ENCODE measurements at regions not wholly inside any gene's neighbourhood (a gene's known extent, or its start where the extent isn't known, plus 50 kb on each side); places are given as distances from the start of the nearest gene placed in this dataset.

DNA sequence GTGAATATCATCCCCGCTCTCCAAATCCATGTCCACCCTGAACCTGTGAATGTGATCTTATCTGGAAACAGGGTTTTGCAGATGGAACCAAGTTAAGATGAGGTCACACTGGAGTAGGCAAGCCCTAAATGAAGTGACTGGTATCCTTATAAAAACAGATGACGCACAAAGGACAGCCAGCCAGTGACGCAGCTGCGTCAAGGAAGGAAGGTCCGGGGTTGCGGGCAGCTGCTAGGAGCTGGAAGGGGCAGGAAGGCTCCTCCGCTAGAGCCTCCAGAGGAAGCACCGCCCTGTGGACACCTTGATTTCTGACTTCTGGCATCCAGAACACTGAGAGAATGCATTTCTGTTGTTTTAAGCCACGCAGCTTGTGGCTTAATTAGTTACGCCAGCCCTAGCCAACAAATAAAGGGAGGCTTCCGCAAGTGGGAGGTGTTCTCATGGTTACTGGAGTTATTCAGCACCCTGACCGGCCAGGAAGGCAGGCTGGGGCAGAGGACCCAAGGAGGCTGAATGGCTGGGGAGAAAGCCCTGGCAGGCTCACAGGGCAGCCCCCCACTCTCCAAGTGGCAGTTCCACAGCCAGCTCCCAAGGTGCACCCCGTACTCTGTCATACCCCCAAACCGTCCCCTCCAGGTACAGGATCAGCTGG, 127.6 kb upstream of the NCOR2 start:
- Histone ChIP-seq H3K27me3 (ENCODE audit: control insufficient read depth, insufficient read depth) (no peaks in the 10 kb centered on the region), H3K4me1 (ENCODE audit: control insufficient read depth, insufficient read depth, low read length) (peaks cover 2% of the 10 kb centered on the region), H3K27ac (ENCODE audit: low read length) (peak overlapping the region; percentile 84), H3K9me3 (ENCODE audit: control insufficient read depth, low read length) (no peaks in the 10 kb centered on the region), H3K4me3 (ENCODE audit: low read length) (no peak overlapping the region)
- peak; percentile 47 to 87 for ATAC-seq
- peak; percentile 87 to 91 (median 90) for DNase-seq
- intact Hi-C loops (cut with DNase I), result no loop called here
- WGBS, result 45% methylated on average over 14 of the region's 14 CpGs

DNA sequence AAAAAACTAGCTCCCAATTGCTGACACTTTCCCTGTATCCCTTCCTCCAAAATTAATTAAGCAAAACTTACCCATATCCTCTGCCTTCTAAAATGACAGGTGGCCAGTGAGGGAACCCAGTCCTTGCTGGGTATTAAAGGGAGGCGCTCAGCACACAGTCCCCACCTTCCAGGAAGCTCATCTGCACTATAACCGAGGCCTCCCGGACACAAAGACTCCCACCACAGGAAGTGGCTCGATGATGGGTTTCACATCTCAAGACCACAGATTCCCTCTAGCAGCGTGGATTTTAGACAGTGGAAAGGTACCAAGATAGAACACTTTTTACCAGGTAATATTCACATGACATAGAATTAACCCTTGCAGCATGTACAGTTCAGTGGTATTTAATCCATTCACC, 126.8 kb upstream of the NCOR2 start:
- peaks cover 2% of the 10 kb centered on the region for H3K4me1 ChIP-seq (ENCODE audit: control insufficient read depth, insufficient read depth, low read length)

DNA sequence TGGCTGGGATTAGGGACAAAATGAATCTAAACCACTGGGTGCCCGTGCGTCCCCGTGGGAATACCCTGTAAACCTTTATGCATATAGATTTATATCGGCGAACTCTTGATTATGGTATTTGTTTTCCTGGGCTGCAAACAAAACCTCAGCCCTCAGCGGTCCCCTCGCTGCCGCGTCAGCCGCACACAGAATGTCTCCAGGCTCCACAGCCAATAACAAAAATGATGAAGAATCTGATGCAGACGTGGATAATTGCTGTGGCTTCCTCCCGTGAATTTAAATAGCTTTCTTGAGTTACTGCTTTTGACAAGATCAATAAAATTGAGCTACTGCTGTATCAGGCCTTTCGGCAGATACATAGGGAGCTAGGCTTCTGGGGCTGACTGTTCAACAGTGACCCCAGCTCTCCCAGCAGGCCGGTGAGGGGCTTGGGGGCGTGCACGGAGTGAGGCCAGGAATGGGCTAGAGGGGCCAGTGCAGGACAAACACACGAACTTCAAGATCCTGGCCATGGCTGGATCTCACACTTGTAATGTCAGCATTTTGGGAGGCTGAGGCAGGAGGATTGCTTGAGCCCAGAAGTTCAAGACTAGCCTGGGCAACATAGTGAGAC, 125.8 kb upstream of the NCOR2 start:
- Histone ChIP-seq H3K27me3 (ENCODE audit: control insufficient read depth, insufficient read depth) (no peaks in the 10 kb centered on the region), H3K4me1 (ENCODE audit: control insufficient read depth, insufficient read depth, low read length) (peaks cover 5% of the 10 kb centered on the region), H3K4me3 (ENCODE audit: low read length) (no peak overlapping the region), H3K27ac (ENCODE audit: low read length) (no peak overlapping the region), H3K9me3 (ENCODE audit: control insufficient read depth, low read length) (no peaks in the 10 kb centered on the region)
- 87% methylated on average over 17 of the region's 17 CpGs for WGBS
- DNase-seq (peak in 1 of 3 donors; percentile 18), ATAC-seq (no peak)
- intact Hi-C loops (cut with DNase I), result no loop called here

More for the DNA sequence above, 126.8 kb upstream of the NCOR2 start:
- Histone ChIP-seq H3K4me3 (ENCODE audit: low read length) (no peak overlapping the region), H3K9me3 (ENCODE audit: control insufficient read depth, low read length) (no peaks in the 10 kb centered on the region), H3K27ac (ENCODE audit: low read length) (peak overlapping the region; percentile 19), H3K27me3 (ENCODE audit: control insufficient read depth, insufficient read depth) (no peaks in the 10 kb centered on the region)
- intact Hi-C loops (cut with DNase I), result no loop called here
- WGBS, result 48% methylated on average over 5 of the region's 5 CpGs
- DNase-seq (peak in 1 of 3 donors; percentile 25), ATAC-seq (no peak)

DNA sequence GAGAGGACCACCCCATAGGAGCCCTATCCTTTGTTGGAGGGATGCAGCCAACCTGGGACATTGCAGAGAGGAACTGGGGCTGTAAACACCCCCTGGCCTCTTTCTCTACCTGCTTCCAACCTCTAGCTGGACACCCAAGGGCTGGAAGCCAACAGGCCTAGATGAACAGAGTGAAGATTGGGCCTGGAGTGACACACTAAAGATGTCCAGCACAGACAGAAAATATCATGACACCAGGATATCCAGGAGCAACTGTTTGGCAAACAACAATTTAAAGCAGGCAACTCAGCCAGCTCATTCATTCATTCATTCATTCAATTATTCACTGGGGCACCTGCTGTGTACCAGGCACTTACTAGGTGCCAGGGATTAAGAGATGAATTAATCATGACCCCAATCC, 125.0 kb upstream of the NCOR2 start:
- DNase-seq, result peak in 1 of 3 donors; percentile 30
- Histone ChIP-seq H3K4me3 (ENCODE audit: low read length) (no peak overlapping the region), H3K27me3 (ENCODE audit: control insufficient read depth, insufficient read depth) (no peaks in the 10 kb centered on the region), H3K4me1 (ENCODE audit: control insufficient read depth, insufficient read depth, low read length) (peaks cover 8% of the 10 kb centered on the region), H3K9me3 (ENCODE audit: control insufficient read depth, low read length) (no peaks in the 10 kb centered on the region), H3K27ac (ENCODE audit: low read length) (no peak overlapping the region)
- intact Hi-C loops (cut with DNase I), result no loop called here
- ATAC-seq, result no peak

DNA sequence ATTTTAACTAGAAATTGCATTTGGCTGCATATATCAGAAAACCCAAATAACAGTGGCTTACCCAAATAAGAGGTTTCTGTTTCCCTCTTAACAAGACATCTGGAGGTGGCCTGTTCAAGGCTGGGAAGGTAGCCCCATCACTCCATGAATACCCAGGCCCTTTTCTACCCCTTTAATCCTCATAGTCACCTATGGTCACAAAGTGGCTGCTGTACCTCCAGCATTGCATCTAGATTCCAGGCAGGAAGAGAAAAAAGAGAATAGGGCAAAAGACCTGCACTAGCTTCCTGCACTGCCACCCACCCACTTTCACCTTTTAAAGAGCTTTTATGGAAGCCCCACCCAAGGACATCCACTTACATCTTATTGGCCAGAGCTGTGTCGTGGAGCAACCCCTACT, 124.0 kb upstream of the NCOR2 start:
- no peak for ATAC-seq
- intact Hi-C loops (cut with DNase I), result no loop called here
- H3K4me3 ChIP-seq (ENCODE audit: low read length), result no peak overlapping the region
- H3K27me3 ChIP-seq (ENCODE audit: control insufficient read depth, insufficient read depth), result no peaks in the 10 kb centered on the region
- H3K9me3 ChIP-seq (ENCODE audit: control insufficient read depth, low read length), result no peaks in the 10 kb centered on the region
- WGBS, result 100% methylated on average over 1 of the region's 1 CpG
- no peak overlapping the region for H3K27ac ChIP-seq (ENCODE audit: low read length)
- peak in 1 of 3 donors; percentile 1 for DNase-seq
- H3K4me1 ChIP-seq (ENCODE audit: control insufficient read depth, insufficient read depth, low read length), result peaks cover 10% of the 10 kb centered on the region

DNA sequence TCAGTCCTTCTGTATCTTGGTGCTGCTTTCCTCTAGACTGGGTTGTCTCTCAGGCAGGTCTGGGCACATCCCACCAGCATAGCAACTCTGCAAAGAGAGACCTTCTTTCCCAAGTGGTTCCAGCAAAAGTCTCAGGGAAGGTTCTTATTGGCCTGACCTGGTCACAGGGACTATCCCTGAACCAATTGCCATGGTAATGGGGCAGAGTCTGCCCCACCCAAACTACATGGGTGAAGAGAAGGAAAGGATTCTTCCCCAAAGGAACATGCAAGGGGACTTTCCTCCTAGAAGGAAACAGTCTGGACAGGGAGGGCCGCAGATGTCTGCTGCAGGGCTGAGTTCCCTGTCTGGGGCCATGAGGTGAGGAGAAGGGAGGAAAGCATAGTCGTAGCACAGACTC, 122.2 kb upstream of the NCOR2 start:
- Histone ChIP-seq H3K9me3 (ENCODE audit: control insufficient read depth, low read length) (no peaks in the 10 kb centered on the region), H3K27me3 (ENCODE audit: control insufficient read depth, insufficient read depth) (no peaks in the 10 kb centered on the region), H3K4me1 (ENCODE audit: control insufficient read depth, insufficient read depth, low read length) (peaks cover 17% of the 10 kb centered on the region), H3K27ac (ENCODE audit: low read length) (no peak overlapping the region), H3K4me3 (ENCODE audit: low read length) (no peak overlapping the region)
- no peak for ATAC-seq
- intact Hi-C loops (cut with DNase I), result loop anchor here in 1 of 4 donors (10.0 kb wide), 1 partner anchor 125 kb away; the partner anchor contains the start of gene NCOR2
- peak in 1 of 3 donors; percentile 21 for DNase-seq
- WGBS, result 78% methylated on average over 2 of the region's 2 CpGs

DNA sequence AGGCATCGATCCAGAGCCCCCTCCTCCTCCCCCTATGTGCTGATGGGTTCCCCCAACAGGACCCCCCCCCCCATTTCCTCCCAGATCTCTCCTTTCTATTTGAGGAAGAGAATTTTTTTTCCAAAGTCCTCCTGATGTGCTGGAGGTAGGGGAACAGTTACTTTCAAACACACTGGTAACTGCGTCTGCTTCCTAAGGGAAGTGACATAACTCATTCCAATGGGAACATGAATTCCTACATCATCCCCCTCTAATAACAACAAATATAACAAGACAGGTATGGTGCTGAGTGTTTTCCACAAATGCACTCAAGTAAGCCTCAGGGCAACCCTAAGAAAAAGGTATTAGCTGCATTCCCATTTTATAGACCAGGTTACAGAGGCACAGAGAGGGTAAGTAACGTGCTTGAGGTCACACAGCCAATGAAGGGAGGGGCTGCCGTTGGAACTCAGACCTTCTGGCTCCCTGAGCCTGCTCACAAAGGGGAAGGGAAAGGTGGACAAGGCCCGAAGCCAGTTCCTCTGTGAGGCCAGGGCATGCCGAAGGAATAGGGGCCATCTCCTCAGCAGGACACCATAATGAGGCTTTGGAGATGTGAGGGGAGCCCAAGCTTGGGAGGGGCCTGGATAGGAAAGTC, 121.1 kb upstream of the NCOR2 start:
- Histone ChIP-seq H3K27me3 (ENCODE audit: control insufficient read depth, insufficient read depth) (no peaks in the 10 kb centered on the region), H3K9me3 (ENCODE audit: control insufficient read depth, low read length) (no peaks in the 10 kb centered on the region), H3K4me3 (ENCODE audit: low read length) (no peak overlapping the region), H3K27ac (ENCODE audit: low read length) (peak overlapping the region; percentile 33), H3K4me1 (ENCODE audit: control insufficient read depth, insufficient read depth, low read length) (peaks cover 19% of the 10 kb centered on the region)
- DNase-seq (peak in 1 of 3 donors; percentile 49), ATAC-seq (no peak)
- WGBS, result 50% methylated on average over 6 of the region's 6 CpGs
- intact Hi-C loops (cut with DNase I), result loop anchor here in 1 of 4 donors (10.0 kb wide), 1 partner anchor 124 kb away; the partner anchor contains the start of gene NCOR2

DNA sequence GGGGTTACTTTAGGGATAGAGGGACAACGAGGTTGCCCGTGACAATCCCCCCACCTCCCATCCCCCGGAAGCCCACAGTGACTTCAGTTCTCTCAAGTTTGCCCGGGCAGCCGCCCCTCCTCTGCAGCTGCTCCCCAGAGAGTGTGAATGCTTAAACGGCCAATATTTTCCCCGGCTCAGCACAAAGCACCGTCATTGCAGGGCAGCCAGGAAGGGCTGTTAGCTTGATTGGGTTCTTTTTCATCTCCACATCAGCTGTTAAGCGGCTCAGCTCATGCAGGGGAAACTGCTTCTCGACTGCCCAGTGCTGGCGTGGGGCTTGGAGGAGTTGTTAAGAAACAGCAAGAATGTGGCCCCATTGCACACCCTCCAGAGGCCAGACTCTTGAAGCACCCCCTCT, 120.5 kb upstream of the NCOR2 start:
- ATAC-seq (peak; percentile 47 to 49), DNase-seq (peak; percentile 71 to 86 (median 84))
- H3K4me3 ChIP-seq (ENCODE audit: low read length), result no peak overlapping the region
- 22% methylated on average over 11 of the region's 11 CpGs for WGBS
- intact Hi-C loops (cut with DNase I), result loop anchor here in 1 of 4 donors (10.0 kb wide), 1 partner anchor 123 kb away; the partner anchor contains the start of gene NCOR2
- H3K4me1 ChIP-seq (ENCODE audit: control insufficient read depth, insufficient read depth, low read length), result peaks cover 19% of the 10 kb centered on the region
- H3K9me3 ChIP-seq (ENCODE audit: control insufficient read depth, low read length), result no peaks in the 10 kb centered on the region
- no peaks in the 10 kb centered on the region for H3K27me3 ChIP-seq (ENCODE audit: control insufficient read depth, insufficient read depth)
- peak overlapping the region; percentile 9 for H3K27ac ChIP-seq (ENCODE audit: low read length)

DNA sequence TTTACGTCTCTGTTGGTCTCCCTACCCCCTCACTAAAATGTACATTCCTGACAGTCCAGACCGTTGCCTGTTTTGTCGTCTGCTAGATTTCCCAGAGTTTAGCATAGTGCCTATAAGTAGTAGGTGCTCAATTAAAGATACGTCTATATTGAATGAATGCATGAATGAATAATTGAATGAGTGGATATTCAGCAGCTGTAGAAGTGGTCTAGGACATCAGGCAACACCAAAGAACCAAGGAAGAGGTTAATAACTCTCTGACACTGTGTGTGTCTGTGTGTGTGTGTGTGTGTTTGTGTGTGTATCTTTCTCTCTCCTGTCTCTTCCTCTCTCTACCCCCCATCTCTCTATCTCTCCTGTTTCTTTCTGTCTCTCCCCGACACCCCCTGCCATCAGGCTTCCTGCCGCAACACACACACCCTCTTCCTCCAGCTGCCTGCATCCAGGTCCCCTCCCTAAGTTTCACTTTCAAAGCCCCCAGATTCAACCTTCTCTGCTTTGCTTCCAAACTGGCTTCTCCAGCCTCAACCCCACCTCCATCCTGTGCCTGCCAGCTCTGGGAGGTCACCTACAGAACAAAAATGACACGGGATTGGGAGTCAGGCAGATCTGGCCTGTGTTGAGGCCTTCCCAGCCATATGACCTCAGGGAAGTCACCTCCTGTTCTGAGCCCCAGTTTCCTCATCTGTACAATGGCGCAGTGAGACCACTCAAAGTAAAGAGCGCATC, 119.9 kb upstream of the NCOR2 start:
- H3K27ac ChIP-seq (ENCODE audit: low read length), result peak overlapping the region; percentile 9
- intact Hi-C loops (cut with DNase I), result loop anchor here in 1 of 4 donors (10.0 kb wide), 1 partner anchor 123 kb away; the partner anchor contains the start of gene NCOR2
- peak in 1 of 2 donors; percentile 2 for ATAC-seq

DNA sequence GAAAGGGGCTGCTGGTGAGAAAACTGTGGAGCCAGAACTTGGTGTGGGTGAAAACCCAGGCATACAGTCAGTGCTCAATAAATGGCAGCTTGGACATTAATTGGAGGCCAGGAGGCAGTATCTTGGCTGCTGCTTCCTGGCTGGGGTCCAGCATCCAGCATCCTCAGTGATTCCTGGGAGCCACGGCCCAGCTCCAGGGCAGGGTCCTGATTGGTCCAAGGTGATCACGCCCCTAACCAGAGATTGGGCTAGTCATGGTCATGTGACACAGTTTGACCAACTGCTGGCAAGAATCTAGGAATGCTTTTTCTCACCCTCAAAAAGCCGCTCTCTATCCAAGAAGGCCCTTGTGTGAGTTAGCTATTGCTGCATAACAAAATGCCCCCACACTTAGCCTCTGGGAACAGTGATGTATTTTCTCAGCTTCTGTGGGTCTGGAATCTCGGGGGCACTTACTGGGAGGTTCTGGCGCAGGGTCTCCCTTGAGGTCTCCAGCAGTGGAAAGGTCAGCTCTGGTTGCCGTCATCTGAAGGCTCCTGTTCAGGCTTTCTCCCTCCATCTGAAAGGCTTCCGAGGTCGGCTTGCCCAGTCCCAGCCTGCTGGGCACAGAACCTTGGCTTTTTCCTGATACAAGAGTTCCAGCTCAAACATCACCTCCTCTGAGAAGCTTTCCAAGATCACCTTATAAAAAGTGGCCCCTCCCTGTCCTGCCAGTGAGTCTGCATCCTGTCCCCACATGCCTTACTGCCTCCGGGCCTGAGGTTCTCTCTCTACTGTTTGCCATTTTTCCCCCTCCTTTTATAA, 119.2 kb upstream of the NCOR2 start:
- 87% methylated on average over 9 of the region's 9 CpGs for WGBS
- no peaks in the 10 kb centered on the region for H3K27me3 ChIP-seq (ENCODE audit: control insufficient read depth, insufficient read depth)
- H3K4me1 ChIP-seq (ENCODE audit: control insufficient read depth, insufficient read depth, low read length), result peaks cover 21% of the 10 kb centered on the region

More for the DNA sequence above, 119.9 kb upstream of the NCOR2 start:
- H3K4me3 ChIP-seq (ENCODE audit: low read length), result no peak overlapping the region
- peaks cover 19% of the 10 kb centered on the region for H3K4me1 ChIP-seq (ENCODE audit: control insufficient read depth, insufficient read depth, low read length)
- no peaks in the 10 kb centered on the region for H3K9me3 ChIP-seq (ENCODE audit: control insufficient read depth, low read length)
- 67% methylated on average over 9 of the region's 9 CpGs for WGBS
- no peaks in the 10 kb centered on the region for H3K27me3 ChIP-seq (ENCODE audit: control insufficient read depth, insufficient read depth)
- DNase-seq, result peak in 1 of 3 donors; percentile 39

More for the DNA sequence above, 119.2 kb upstream of the NCOR2 start:
- Histone ChIP-seq H3K4me3 (ENCODE audit: low read length) (no peak overlapping the region), H3K9me3 (ENCODE audit: control insufficient read depth, low read length) (no peaks in the 10 kb centered on the region), H3K27ac (ENCODE audit: low read length) (no peak overlapping the region)
- intact Hi-C loops (cut with DNase I), result loop anchor here in 1 of 4 donors (10.0 kb wide), 1 partner anchor 122 kb away; the partner anchor contains the start of gene NCOR2
- DNase-seq (peak in 1 of 3 donors; percentile 77), ATAC-seq (no peak)

Data from right cardiac atrium (tissue), 5 donors.